GM18907 (cell line): ENCODE measurements at regions not wholly inside any gene's neighbourhood (a gene's known extent, or its start where the extent isn't known, plus 50 kb on each side); places are given as distances from the start of the nearest gene placed in this dataset.

Experiments
- ATAC-seq: cut with Tn5 transposase; IDR thresholded peaks from one replicate; pipeline ENCODE4 v1.9.1; 2021; ENCODE audit warnings: mild to moderate bottlenecking, moderate library complexity; ENCODE audit not compliant: unreplicated experiment

GRCh38 chr1:91152331-91152730 is 130.5 kb upstream of the ZNF644 start:
- no peak for ATAC-seq

- no peak for ATAC-seq
Observed at GRCh38 chr1:91151702-91152101, 129.9 kb upstream of the ZNF644 start.

- ATAC-seq: no peak
Observed at GRCh38 chr1:91148641-91149069, 126.8 kb upstream of the ZNF644 start.

- no peak for ATAC-seq
Observed at GRCh38 chr1:91141858-91142257, 120.0 kb upstream of the ZNF644 start.

- no peak for ATAC-seq
Observed at GRCh38 chr1:91138959-91139358, 117.1 kb upstream of the ZNF644 start.

- no peak for ATAC-seq
Observed at GRCh38 chr1:91137173-91137852, 115.5 kb upstream of the ZNF644 start.

- ATAC-seq: no peak
Observed at GRCh38 chr1:91135799-91136198, 114.0 kb upstream of the ZNF644 start.

- no peak for ATAC-seq
Observed at GRCh38 chr1:91133248-91133647, 111.4 kb upstream of the ZNF644 start.

GRCh38 chr1:91130256-91130985 is 108.6 kb upstream of the ZNF644 start:
- ATAC-seq: no peak

- no peak for ATAC-seq
Observed at GRCh38 chr1:91129458-91129857, 107.6 kb upstream of the ZNF644 start.

GRCh38 chr1:91129017-91129416 is 107.2 kb upstream of the ZNF644 start:
- ATAC-seq: no peak

- ATAC-seq: no peak
Observed at GRCh38 chr1:91124989-91125417, 103.2 kb upstream of the ZNF644 start.

GRCh38 chr1:91124290-91124985 is 102.6 kb upstream of the ZNF644 start:
- no peak for ATAC-seq

GRCh38 chr1:91123773-91124172 is 101.9 kb upstream of the ZNF644 start:
- ATAC-seq: no peak

- ATAC-seq: no peak
Observed at GRCh38 chr1:91123319-91123718, 101.5 kb upstream of the ZNF644 start.

- no peak for ATAC-seq
Observed at GRCh38 chr1:91122106-91122717, 100.4 kb upstream of the ZNF644 start.

GRCh38 chr1:91121366-91121765 is 99.5 kb upstream of the ZNF644 start:
- no peak for ATAC-seq

- ATAC-seq: no peak
Observed at GRCh38 chr1:91120936-91121335, 99.1 kb upstream of the ZNF644 start.

GRCh38 chr1:91120421-91120820 is 98.6 kb upstream of the ZNF644 start:
- ATAC-seq: no peak

GRCh38 chr1:91104712-91105111 is 82.9 kb upstream of the ZNF644 start:
- no peak for ATAC-seq

GRCh38 chr1:91101328-91101727 is 79.5 kb upstream of the ZNF644 start:
- ATAC-seq: no peak
